Activated naive CD4-positive, alpha-beta T cell treated with anti-CD3 and anti-CD28 coated beads, Interleukin-2, amount 10 ng/mL, durations not matched to agents 7 days and 5 days (primary cell): ENCODE measurements at regions not wholly inside any gene's neighbourhood (a gene's known extent, or its start where the extent isn't known, plus 50 kb on each side); places are given as distances from the start of the nearest gene placed in this dataset.

Experiments used
- CTCF ChIA-PET: fragments of 350-600 bp; sonication (Branson Sonifier 250); formaldehyde crosslinking; loops from one replicate; lab custom pipeline; 2021; ENCODE audit warnings: antibody characterized with exemption; lab: Charles Lee
- DNase-seq: peaks from one replicate; pipeline ENCODE4 v3.0.0-alpha.2; 2020
- H3K27ac Mint-ChIP-seq: one replicate; pipeline ENCODE4 v1.8.0; 2021; ENCODE audit warnings: mild to moderate bottlenecking, moderate library complexity, mixed read lengths
- H3K27me3 Mint-ChIP-seq: one replicate; pipeline ENCODE4 v1.8.0; 2021; ENCODE audit warnings: mild to moderate bottlenecking, mixed read lengths
- H3K36me3 Mint-ChIP-seq: one replicate; pipeline ENCODE4 v1.8.0; 2021; ENCODE audit warnings: mixed read lengths
- H3K4me1 Mint-ChIP-seq: one replicate; pipeline ENCODE4 v1.8.0; 2021; ENCODE audit warnings: mixed read lengths
- H3K4me3 Mint-ChIP-seq: one replicate; pipeline ENCODE4 v1.8.0; 2021; ENCODE audit warnings: mild to moderate bottlenecking, moderate library complexity, mixed read lengths
- H3K9me3 Mint-ChIP-seq: one replicate; pipeline ENCODE4 v1.8.0; 2021; ENCODE audit warnings: mixed read lengths

GRCh38 chr12:83690465-83690864 lies 1003.8 kb downstream of the TMTC2 start:
- H3K9me3 Mint-ChIP-seq, result peaks cover 18% of the 10 kb centered on the region
- H3K27ac Mint-ChIP-seq, result no peak overlapping the region
- H3K27me3 Mint-ChIP-seq, result no peaks in the 10 kb centered on the region
- CTCF ChIA-PET, result no interaction called here
- no peak for DNase-seq
- H3K36me3 Mint-ChIP-seq, result no peaks in the 10 kb centered on the region
- no peaks in the 10 kb centered on the region for H3K4me1 Mint-ChIP-seq
- H3K4me3 Mint-ChIP-seq, result no peak overlapping the region

- DNase-seq, result no peak
- H3K27ac Mint-ChIP-seq, result no peak overlapping the region
- no peak overlapping the region for H3K4me3 Mint-ChIP-seq
- no peaks in the 10 kb centered on the region for H3K4me1 Mint-ChIP-seq
- H3K36me3 Mint-ChIP-seq, result no peaks in the 10 kb centered on the region
- CTCF ChIA-PET, result no interaction called here
- H3K27me3 Mint-ChIP-seq, result no peaks in the 10 kb centered on the region
- peaks cover 13% of the 10 kb centered on the region for H3K9me3 Mint-ChIP-seq
These were observed 1002.6 kb downstream of the TMTC2 start for GRCh38 chr12:83689333-83689732.

- Mint-ChIP-seq H3K4me1 (no peaks in the 10 kb centered on the region), H3K27me3 (no peaks in the 10 kb centered on the region), H3K9me3 (peaks cover 2% of the 10 kb centered on the region), H3K4me3 (no peak overlapping the region), H3K27ac (no peak overlapping the region), H3K36me3 (no peaks in the 10 kb centered on the region)
- DNase-seq, result no peak
- CTCF ChIA-PET, result no interaction called here
These were observed 990.1 kb downstream of the TMTC2 start for GRCh38 chr12:83676781-83677295.

DNA sequence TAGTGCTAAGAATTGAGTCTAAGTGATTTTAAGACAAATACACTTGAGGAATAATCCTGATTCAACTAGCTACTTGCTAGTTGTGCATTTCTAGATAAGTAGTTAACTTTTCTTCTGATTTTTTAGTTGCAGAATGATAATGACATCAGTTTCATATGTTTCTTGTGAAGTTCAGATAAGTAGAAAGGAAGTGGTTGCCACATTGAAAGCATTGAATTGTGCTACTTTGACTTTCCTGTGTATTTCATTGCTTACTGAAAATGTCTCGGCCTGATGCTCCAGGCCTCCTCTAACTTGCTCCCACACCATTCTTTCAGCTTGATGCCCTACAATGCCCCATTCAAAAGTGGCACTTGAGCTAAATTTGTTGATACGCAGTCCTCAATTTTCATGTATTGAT lies 980.0 kb downstream of the TMTC2 start:
- no peaks in the 10 kb centered on the region for H3K4me1 Mint-ChIP-seq
- no peak for DNase-seq
- H3K9me3 Mint-ChIP-seq, result peaks cover 3% of the 10 kb centered on the region
- CTCF ChIA-PET, result no interaction called here
- H3K36me3 Mint-ChIP-seq, result no peaks in the 10 kb centered on the region
- no peak overlapping the region for H3K27ac Mint-ChIP-seq
- H3K4me3 Mint-ChIP-seq, result no peak overlapping the region
- no peaks in the 10 kb centered on the region for H3K27me3 Mint-ChIP-seq

GRCh38 chr12:83665634-83666218 lies 979.0 kb downstream of the TMTC2 start:
- Mint-ChIP-seq H3K27ac (no peak overlapping the region), H3K27me3 (no peaks in the 10 kb centered on the region), H3K4me3 (no peak overlapping the region), H3K4me1 (no peaks in the 10 kb centered on the region), H3K36me3 (no peaks in the 10 kb centered on the region), H3K9me3 (no peaks in the 10 kb centered on the region)
- no peak for DNase-seq
- CTCF ChIA-PET, result no interaction called here

- Mint-ChIP-seq H3K27ac (no peak overlapping the region), H3K9me3 (no peaks in the 10 kb centered on the region), H3K4me3 (no peak overlapping the region), H3K4me1 (no peaks in the 10 kb centered on the region), H3K27me3 (no peaks in the 10 kb centered on the region), H3K36me3 (no peaks in the 10 kb centered on the region)
- CTCF ChIA-PET, result no interaction called here
- no peak for DNase-seq
These were observed 977.9 kb downstream of the TMTC2 start for GRCh38 chr12:83664650-83665049.

- Mint-ChIP-seq H3K27me3 (no peaks in the 10 kb centered on the region), H3K9me3 (no peaks in the 10 kb centered on the region), H3K27ac (no peak overlapping the region), H3K4me1 (no peaks in the 10 kb centered on the region), H3K36me3 (no peaks in the 10 kb centered on the region), H3K4me3 (no peak overlapping the region)
- CTCF ChIA-PET, result no interaction called here
- no peak for DNase-seq
These were observed 974.1 kb downstream of the TMTC2 start for GRCh38 chr12:83660727-83661358.

- Mint-ChIP-seq H3K9me3 (no peaks in the 10 kb centered on the region), H3K4me3 (no peak overlapping the region), H3K27ac (no peak overlapping the region), H3K36me3 (no peaks in the 10 kb centered on the region), H3K4me1 (no peaks in the 10 kb centered on the region), H3K27me3 (no peaks in the 10 kb centered on the region)
- CTCF ChIA-PET, result no interaction called here
- DNase-seq, result no peak
These were observed 972.6 kb downstream of the TMTC2 start for GRCh38 chr12:83659321-83659720.

GRCh38 chr12:83656004-83656403 lies 969.3 kb downstream of the TMTC2 start:
- no peak for DNase-seq
- Mint-ChIP-seq H3K27ac (no peak overlapping the region), H3K9me3 (peaks cover 8% of the 10 kb centered on the region), H3K27me3 (no peaks in the 10 kb centered on the region), H3K4me3 (no peak overlapping the region), H3K4me1 (no peaks in the 10 kb centered on the region), H3K36me3 (no peaks in the 10 kb centered on the region)
- CTCF ChIA-PET, result no interaction called here

GRCh38 chr12:83642205-83642604 lies 955.5 kb downstream of the TMTC2 start:
- Mint-ChIP-seq H3K36me3 (no peaks in the 10 kb centered on the region), H3K9me3 (peaks cover 18% of the 10 kb centered on the region), H3K27me3 (no peaks in the 10 kb centered on the region), H3K4me1 (no peaks in the 10 kb centered on the region), H3K4me3 (no peak overlapping the region), H3K27ac (no peak overlapping the region)
- DNase-seq, result no peak
- CTCF ChIA-PET, result no interaction called here

DNA sequence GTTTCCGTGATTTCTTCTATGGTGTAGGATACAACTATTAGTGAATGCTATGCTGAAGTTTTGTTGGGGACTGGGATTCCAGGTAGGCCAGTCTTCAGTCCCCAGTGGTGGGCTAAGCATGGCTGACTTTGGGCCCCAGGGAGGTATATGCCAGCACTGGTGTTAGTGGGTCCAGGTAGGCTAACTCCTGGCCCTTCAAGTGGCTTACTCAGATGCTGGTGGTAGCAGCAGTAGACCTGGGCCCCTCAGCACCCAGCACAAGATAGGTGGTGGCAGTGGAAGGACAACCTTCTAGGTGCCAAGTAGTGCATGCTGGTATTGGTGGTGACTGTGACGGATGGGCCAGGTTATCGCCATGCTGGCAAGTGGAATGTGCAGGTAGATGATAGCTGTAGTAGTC lies 955.1 kb downstream of the TMTC2 start:
- Mint-ChIP-seq H3K27ac (no peak overlapping the region), H3K27me3 (no peaks in the 10 kb centered on the region), H3K4me1 (no peaks in the 10 kb centered on the region), H3K4me3 (no peak overlapping the region), H3K9me3 (peaks cover 18% of the 10 kb centered on the region), H3K36me3 (no peaks in the 10 kb centered on the region)
- no peak for DNase-seq
- CTCF ChIA-PET, result no interaction called here

DNA sequence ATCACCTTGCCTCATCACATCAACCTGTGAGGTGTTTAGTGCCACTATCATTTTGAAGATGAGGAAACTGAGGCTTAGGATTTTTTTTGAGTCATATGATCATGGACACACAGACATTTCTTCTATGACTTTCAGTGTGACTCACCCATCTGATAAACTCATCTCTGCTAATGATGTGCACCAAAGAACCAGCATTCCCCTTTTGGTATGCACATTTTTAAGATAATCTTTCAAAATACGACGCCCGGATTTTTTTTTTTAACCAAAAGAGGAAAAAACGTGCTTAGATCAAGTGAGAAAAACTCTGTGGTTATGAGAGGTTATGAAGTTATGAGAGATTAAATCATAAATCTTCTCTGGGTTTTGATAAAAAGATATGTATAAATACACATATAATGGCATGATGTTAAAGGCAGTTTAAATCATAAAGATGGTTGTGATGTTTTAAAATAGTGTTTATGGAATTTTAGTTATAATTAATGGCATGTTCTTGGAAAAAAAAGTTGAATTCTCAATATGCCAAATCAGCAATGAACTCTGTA lies 948.1 kb downstream of the TMTC2 start:
- Mint-ChIP-seq H3K27me3 (no peaks in the 10 kb centered on the region), H3K36me3 (no peaks in the 10 kb centered on the region), H3K4me1 (no peaks in the 10 kb centered on the region), H3K27ac (no peak overlapping the region), H3K9me3 (peaks cover 5% of the 10 kb centered on the region), H3K4me3 (no peak overlapping the region)
- DNase-seq, result no peak
- CTCF ChIA-PET, result no interaction called here

DNA sequence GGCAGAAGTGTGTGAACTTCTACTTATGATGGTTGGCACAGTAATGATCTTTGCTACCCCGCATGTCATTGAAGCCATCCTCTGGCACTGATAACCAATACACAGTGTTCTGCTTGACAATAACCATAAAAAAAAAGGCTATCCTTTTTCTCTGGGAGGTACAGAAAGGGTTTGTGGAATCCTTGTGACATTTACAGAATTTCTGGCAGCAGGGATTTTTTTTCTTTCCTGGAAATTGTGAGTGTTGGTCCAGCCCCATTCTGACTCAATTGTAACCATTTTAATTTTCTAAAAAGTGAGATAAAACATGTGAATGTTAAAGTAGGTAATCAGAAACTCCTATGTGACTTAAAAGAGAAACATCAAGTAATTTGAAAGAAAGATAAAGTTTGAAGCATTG lies 943.8 kb downstream of the TMTC2 start:
- H3K4me1 Mint-ChIP-seq, result no peaks in the 10 kb centered on the region
- H3K27ac Mint-ChIP-seq, result no peak overlapping the region
- H3K4me3 Mint-ChIP-seq, result no peak overlapping the region
- DNase-seq, result no peak
- peaks cover 5% of the 10 kb centered on the region for H3K9me3 Mint-ChIP-seq
- H3K36me3 Mint-ChIP-seq, result no peaks in the 10 kb centered on the region
- no peaks in the 10 kb centered on the region for H3K27me3 Mint-ChIP-seq
- CTCF ChIA-PET, result no interaction called here

- Mint-ChIP-seq H3K9me3 (peaks cover 5% of the 10 kb centered on the region), H3K27ac (no peak overlapping the region), H3K4me1 (no peaks in the 10 kb centered on the region), H3K27me3 (no peaks in the 10 kb centered on the region), H3K36me3 (no peaks in the 10 kb centered on the region), H3K4me3 (no peak overlapping the region)
- DNase-seq, result no peak
- CTCF ChIA-PET, result no interaction called here
These were observed 943.2 kb downstream of the TMTC2 start for GRCh38 chr12:83629931-83630330.

DNA sequence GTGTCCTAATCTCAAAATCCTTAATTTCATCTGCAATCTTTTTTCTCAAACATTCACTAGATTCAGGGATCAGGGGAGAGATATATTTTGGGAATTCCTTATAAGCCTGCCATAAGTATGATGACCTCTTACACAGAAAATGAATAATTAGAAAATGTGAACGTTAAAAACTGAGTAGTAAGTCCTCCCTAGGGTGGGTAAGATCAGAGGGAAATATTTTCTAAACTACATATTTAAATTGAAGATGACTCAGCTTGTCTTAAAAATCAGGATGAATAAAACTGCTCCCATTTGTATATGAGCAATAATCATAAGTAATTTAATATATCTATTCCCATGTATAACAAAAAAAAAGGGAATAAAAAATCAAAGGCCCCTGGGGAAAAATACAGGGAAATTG lies 935.5 kb downstream of the TMTC2 start:
- no peak for DNase-seq
- CTCF ChIA-PET, result no interaction called here

More for the DNA sequence above, 935.5 kb downstream of the TMTC2 start:
- H3K27ac Mint-ChIP-seq, result no peak overlapping the region
- H3K4me1 Mint-ChIP-seq, result no peaks in the 10 kb centered on the region
- no peak overlapping the region for H3K4me3 Mint-ChIP-seq
- H3K9me3 Mint-ChIP-seq, result peaks cover 5% of the 10 kb centered on the region
- no peaks in the 10 kb centered on the region for H3K27me3 Mint-ChIP-seq
- no peaks in the 10 kb centered on the region for H3K36me3 Mint-ChIP-seq
